Choroid plexus epithelial cell (primary cell): ENCODE measurements at regions not wholly inside any gene's neighbourhood (a gene's known extent, or its start where the extent isn't known, plus 50 kb on each side); places are given as distances from the start of the nearest gene placed in this dataset.

Source experiments
- DNase-seq: peaks from one replicate; pipeline ENCODE4 v3.0.0-alpha.2; 2010; ENCODE audit warnings: low read depth
- H3K4me3 ChIP-seq: 2 replicates; pipeline ENCODE4 v1.5.1; 2011; ENCODE audit warnings: low read depth, mild to moderate bottlenecking, control low read depth, low read length, moderate library complexity
- CTCF ChIP-seq: conservative IDR thresholded peaks from 2 replicates; pipeline ENCODE4 v1.5.1; 2011; ENCODE audit warnings: low read depth, mild to moderate bottlenecking, control low read depth, inconsistent platforms, low read length, moderate library complexity

DNA sequence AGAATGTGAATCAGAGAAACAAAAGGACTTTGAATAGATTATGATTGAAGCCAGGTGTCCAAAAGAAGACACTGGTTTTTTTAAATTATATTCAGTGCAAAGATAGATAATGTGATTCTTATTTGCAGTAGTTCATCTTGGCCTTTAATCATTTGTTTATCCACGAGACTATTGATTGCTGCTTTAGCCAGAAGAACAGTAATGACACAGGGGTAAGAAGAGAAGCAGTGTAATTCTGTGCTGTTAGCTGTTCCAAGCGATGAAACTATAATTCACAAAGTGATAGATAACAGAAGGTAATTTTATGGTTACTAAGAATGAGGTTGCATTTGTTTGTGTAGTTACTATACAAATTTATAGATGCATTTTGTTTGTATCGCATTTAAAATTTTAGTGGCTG, 311.6 kb downstream of the MZT1 start:
- DNase-seq, result no peak
- TF ChIP-seq CTCF, result no peak
- H3K4me3 ChIP-seq, result no peak overlapping the region

GRCh38 chr13:72412481-72412880, 314.9 kb downstream of the MZT1 start:
- no peak overlapping the region for H3K4me3 ChIP-seq
- no peak for TF ChIP-seq CTCF
- no peak for DNase-seq

DNA sequence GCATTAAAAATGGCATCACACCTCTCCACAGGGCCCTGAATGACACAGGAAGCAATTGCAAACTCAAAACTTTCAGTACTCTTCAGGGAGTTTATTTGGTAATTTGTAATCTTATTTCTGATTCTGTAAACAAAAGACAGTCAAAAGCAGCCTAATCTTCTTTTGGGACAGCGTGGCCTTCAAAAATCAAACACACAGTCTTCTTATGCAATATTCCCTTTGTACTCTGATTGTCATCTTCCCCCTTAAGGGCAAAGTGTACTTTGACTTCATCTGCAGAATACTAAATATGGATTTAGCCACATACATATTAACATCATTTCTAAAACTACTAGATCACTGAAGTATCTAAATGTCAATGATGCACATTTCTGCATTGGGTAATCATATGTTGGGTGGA, 322.0 kb downstream of the MZT1 start:
- no peak overlapping the region for H3K4me3 ChIP-seq
- DNase-seq, result no peak
- no peak for TF ChIP-seq CTCF

- DNase-seq, result no peak
- TF ChIP-seq CTCF, result no peak
- no peak overlapping the region for H3K4me3 ChIP-seq
Measured at GRCh38 chr13:72403396-72404010, 323.9 kb downstream of the MZT1 start.

DNA sequence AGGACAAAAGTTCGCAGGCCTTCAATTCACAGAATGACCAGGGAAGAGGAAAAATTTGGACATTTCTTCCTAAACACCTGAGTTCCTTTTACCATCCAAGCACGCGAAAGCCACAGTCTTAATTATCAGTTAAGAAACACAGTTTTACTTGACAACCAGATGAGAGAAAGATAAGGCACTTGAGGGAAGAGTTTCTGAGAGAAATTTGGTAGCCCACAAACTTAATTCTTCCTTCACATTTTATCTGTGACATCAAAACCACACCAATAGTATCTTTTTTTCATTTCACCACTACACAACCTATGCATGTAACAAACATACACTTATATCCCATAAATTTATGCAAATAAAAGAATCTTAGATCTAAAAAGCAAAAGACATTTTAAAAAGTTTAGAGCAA, 326.6 kb downstream of the MZT1 start:
- DNase-seq, result no peak
- TF ChIP-seq CTCF, result no peak
- H3K4me3 ChIP-seq, result no peak overlapping the region

DNA sequence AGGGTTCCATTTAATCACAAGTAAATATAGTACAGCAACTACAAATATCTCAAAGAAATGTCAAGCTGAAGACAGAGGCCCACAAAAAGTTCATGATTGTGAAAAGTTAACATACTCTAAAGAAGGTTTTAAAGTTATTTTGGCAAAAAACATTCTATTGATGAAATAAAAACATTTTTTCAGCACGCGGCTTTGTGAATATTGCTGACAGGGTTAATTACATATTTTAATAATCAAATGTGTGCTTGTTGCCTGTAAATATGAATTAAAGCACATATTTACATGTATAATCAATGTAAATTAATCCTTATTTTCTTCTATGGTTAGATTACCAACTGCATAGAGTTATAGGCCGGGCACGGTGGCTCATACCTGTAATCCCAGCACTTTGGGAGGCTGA, 328.1 kb downstream of the MZT1 start:
- TF ChIP-seq CTCF, result no peak
- H3K4me3 ChIP-seq, result no peak overlapping the region
- no peak for DNase-seq

GRCh38 chr13:72397265-72397664, 330.2 kb downstream of the MZT1 start:
- no peak for DNase-seq
- no peak for TF ChIP-seq CTCF

More at GRCh38 chr13:72397265-72397664, 330.2 kb downstream of the MZT1 start:
- no peak overlapping the region for H3K4me3 ChIP-seq
